GM23248 (cell line): ENCODE measurements at regions not wholly inside any gene's neighbourhood (a gene's known extent, or its start where the extent isn't known, plus 50 kb on each side); places are given as distances from the start of the nearest gene placed in this dataset.

Source experiments
- EZH2 ChIP-seq: fragments of 200-600 bp; sonication (generic); IDR thresholded peaks from 2 replicates; pipeline ENCODE4 v1.6.1; 2018; ENCODE audit warnings: antibody characterized with exemption, mild to moderate bottlenecking; ENCODE audit not compliant: insufficient read depth, poor library complexity, severe bottlenecking
- EZH2phosphoT487 ChIP-seq: fragments of 200-600 bp; sonication (generic); IDR thresholded peaks from 2 replicates; pipeline ENCODE4 v1.6.1; 2018; ENCODE audit warnings: antibody characterized with exemption, moderate library complexity, mild to moderate bottlenecking, low read depth; ENCODE audit not compliant: insufficient read depth

- TF ChIP-seq EZH2phosphoT487 (no peak), EZH2 (no peak)
Measured at GRCh38 chr2:45315861-45316260, 295.2 kb downstream of the SRBD1 start.
